ENCODE measurements at regions not wholly inside any gene's neighbourhood (a gene's known extent, or its start where the extent isn't known, plus 50 kb on each side); places are given as distances from the start of the nearest gene placed in this dataset.
A peak's percentile ranks its signal among the peaks of the same experiment; 100 is the strongest.

- DNase-seq = no peak
These were observed 202.3 kb upstream of the IRX1 start for GRCh38 chr5:3393122-3393919.

GRCh38 chr5:3392306-3392939 is 203.2 kb upstream of the IRX1 start:
- DNase-seq = no peak

GRCh38 chr5:3391210-3391609 is 204.4 kb upstream of the IRX1 start:
- DNase-seq = no peak

- no peak for DNase-seq
These were observed 206.1 kb upstream of the IRX1 start for GRCh38 chr5:3389471-3390026.

GRCh38 chr5:3386637-3387036 is 209.0 kb upstream of the IRX1 start:
- DNase-seq = no peak

DNA sequence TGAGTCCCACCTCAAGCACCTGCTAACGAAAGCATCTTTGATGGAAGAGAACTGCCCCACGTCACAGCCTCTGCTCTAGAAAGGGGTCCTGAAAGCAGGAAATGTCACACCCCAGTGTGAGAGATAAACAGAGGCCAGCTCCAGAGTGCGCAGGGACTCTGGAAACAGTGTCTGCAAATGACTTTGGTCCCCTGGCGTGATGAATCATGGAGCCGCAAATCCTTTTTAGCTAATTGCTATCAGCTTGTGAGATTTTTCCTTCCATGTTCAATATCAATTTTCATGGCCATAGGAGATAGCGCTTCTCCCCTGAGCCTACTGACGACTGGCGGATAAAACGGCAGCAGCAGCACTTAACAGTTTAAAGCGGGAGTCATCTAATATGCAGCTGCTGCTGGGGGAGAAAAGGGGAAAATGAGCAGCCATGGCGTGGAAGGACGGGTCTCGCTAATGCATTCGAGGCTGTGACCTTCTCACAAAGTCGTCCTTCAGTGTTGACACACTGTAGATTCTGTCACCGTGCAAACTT is 209.6 kb upstream of the IRX1 start:
- no peak for DNase-seq

- no peak for DNase-seq
These were observed 211.1 kb upstream of the IRX1 start for GRCh38 chr5:3384531-3384930.

DNA sequence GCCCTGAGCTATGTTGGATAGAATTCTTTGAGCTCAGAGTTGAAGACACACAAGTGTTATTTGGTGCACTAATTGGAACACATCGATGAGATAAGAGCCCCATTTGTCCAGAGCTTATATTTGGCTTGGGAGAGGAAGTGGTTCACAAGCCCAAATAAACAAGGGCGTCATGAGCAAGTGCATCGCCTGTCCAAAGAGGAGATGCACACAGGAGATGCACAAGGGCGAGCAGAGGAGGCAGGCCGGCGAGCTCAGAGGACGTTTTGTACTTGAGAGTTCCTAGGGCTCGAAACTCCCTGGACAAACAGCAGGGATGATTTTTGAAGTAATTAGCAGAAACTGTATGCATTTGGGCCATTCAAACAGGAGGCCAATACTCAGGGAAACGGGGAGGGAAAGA is 212.8 kb upstream of the IRX1 start:
- no peak for DNase-seq

GRCh38 chr5:3382151-3382550 is 213.5 kb upstream of the IRX1 start:
- no peak for DNase-seq

GRCh38 chr5:3381206-3381825 is 214.3 kb upstream of the IRX1 start:
- no peak for DNase-seq

GRCh38 chr5:3380689-3381088 is 214.9 kb upstream of the IRX1 start:
- no peak for DNase-seq

DNA sequence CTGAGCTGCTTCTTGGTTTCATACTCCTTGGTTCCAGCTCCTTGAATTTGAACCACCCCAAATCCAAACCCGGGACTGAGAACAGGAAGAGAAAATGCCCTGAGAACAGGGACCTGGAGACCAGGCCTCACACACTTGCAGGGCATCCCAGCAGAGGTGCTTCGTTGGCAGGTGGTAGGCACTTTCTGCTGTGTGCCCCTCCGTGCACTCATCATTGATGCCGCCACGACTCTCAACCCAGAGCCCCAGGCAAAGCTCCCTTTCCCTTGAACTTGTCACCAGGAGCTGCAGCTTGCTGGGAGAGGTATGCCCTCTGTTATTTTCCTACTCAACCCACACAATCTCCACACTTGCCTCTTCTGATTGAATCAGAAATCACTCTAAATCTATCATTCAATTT is 217.8 kb upstream of the IRX1 start:
- DNase-seq = no peak

DNA sequence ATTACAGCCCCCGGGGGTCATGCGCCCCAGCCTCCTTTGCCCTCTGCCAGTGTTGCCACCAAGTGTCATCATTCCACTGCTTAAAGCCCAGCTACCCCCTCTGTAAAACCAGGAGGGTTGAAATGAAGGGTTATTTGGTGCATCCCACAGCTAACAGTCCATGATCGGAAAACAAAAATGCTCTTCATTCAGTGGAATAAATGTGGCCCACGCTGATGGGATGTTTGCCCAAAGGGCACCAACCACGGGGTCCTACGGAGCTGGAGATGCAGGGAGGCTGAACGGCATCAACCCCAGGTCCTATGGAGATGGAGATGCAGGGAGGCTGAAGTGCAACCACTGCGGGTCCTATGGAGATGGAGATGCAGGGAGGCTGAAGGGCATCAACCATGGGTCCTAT is 218.5 kb upstream of the IRX1 start:
- no peak for DNase-seq

DNA sequence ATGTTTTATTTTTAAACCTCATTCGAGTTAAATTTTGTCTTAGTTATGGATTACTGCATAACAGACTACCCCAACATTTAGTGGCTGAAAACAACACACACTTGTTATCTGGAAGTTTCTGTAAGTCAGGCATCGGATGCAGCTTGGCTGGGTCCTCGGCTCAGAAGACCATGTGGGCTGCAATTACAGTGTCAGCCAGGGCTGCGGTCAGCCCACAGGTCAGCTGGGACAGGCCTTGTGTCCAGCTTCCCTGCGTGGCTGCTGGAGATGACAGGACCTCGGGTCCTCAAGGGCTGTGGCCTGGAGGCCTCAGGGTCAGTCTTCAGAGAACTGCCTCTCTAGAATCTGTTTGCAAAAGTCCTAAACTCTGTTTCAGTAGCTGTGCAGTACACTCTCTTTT is 219.0 kb upstream of the IRX1 start:
- no peak for DNase-seq

- DNase-seq = peak; percentile 72
These were observed 219.9 kb upstream of the IRX1 start for GRCh38 chr5:3375586-3376311.

GRCh38 chr5:3373391-3373790 is 222.2 kb upstream of the IRX1 start:
- DNase-seq = no peak

GRCh38 chr5:3372289-3372688 is 223.3 kb upstream of the IRX1 start:
- DNase-seq = no peak

DNA sequence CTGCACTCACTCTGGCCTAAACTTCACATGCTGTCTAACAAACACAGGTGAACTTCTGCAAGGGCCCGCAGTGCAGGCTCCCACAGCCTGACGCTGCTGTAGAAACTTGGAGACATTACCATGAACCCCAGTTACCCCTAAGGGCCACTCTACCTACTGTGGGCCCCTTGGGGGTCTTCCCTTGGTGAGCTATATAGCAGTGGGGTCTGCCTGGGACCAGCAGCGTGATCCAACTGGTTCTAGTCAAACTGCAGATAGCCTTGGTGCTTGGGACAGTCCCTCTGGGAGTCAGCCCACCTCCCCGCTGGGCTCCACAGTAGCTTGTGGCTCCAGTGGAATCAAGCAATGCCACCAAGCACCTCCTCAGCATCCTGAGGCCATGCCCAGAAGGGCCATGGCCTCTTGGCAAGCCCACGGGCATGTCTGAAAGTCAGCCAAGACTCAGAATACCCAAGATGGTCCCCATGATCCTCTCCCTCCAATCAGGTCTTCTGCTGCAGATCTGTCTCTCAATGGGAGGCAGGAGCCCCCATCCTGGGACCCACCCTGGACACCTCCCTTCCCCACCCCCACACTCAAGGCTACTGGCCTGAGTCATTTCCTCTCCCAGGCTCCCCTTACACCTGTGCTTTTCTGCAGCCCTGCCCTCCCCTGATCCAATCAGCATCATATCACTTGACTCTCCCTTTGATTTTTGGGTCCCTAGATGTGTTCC is 230.0 kb upstream of the IRX1 start:
- no peak for DNase-seq

DNA sequence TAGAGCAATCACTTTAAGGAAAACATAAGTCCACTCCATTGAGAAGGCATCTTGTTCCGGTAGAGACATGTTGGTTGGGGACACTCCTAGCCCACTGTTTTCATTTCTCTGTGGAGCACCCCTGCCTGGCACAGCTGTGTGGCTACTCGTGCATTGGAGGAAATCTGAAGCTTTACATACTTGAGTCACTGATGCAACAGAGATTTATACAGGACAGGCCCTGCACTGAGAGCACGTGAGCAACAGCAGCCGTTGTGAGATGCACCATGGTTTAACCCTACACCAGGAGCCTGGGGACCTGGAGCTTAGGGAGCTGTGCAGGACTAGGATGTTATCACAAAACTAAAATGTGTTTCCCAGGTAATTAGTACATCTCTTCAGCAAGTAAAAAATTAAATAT is 230.7 kb upstream of the IRX1 start:
- DNase-seq = no peak

- no peak for DNase-seq
These were observed 231.2 kb upstream of the IRX1 start for GRCh38 chr5:3364433-3364832.

GRCh38 chr5:3362606-3362910 is 233.1 kb upstream of the IRX1 start:
- DNase-seq = no peak

GRCh38 chr5:3361811-3362605 is 233.6 kb upstream of the IRX1 start:
- DNase-seq = no peak

Data from NCI-H526 treated with DMSO at 0.1 percent for 48 hours (cell line).